ENCODE measurements at regions not wholly inside any gene's neighbourhood (a gene's known extent, or its start where the extent isn't known, plus 50 kb on each side); places are given as distances from the start of the nearest gene placed in this dataset.
"Not testable (repeated sequence)": the region's sequence is repeated elsewhere in the genome, so short reads cannot be mapped to it uniquely, and the experiment has no call there.

DNA sequence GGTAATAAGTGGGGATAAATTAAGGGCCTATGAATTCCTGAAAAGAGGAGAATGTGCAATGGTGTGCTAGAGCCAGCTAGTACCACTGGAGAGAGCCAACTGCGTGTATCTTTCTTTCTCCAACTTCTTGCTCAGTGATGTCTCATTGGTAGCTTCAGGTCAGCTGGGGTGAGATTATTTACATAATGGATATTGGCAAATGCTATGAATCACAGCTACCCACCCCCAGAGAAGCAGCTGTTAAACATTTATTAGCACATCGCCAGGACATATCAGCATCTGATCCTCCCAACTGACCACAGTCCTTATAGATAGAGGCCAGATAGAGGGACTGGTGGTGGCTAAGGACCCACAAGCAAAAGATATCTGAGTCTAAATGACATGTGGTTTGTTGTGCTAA lies 421.3 kb downstream of the ACTL7B start:
- DNase-seq (ENCODE audit: low spot score) = no peak
- TF ChIP-seq, protein P1, sequence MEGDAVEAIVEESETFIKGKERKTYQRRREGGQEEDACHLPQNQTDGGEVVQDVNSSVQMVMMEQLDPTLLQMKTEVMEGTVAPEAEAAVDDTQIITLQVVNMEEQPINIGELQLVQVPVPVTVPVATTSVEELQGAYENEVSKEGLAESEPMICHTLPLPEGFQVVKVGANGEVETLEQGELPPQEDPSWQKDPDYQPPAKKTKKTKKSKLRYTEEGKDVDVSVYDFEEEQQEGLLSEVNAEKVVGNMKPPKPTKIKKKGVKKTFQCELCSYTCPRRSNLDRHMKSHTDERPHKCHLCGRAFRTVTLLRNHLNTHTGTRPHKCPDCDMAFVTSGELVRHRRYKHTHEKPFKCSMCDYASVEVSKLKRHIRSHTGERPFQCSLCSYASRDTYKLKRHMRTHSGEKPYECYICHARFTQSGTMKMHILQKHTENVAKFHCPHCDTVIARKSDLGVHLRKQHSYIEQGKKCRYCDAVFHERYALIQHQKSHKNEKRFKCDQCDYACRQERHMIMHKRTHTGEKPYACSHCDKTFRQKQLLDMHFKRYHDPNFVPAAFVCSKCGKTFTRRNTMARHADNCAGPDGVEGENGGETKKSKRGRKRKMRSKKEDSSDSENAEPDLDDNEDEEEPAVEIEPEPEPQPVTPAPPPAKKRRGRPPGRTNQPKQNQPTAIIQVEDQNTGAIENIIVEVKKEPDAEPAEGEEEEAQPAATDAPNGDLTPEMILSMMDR (IDR thresholded peaks at IDR 0.05; ENCODE audit: extremely low read depth, missing control alignments) = no peak

DNA sequence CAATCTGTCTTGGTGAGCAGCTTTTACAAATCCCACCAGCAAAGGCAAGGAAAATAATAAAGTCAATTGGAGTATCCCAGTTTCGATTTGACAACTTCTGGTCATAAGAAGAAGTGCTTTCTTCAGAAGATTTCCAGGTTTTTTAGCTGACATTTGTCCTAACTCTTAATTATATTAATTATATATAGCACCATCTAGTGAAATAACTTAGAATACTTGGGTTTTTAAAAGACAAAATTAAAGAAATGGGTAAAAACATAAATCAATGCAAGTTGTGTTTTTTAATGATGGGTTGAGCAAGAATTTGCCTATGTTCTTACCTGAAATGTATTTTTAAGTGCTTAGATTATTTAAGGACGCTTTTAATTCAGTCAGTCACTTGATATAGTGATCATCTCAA lies 421.8 kb downstream of the ACTL7B start:
- no peak for DNase-seq (ENCODE audit: low spot score)
- TF ChIP-seq, protein P1 (IDR thresholded peaks at IDR 0.05; ENCODE audit: extremely low read depth, missing control alignments) = no peak

DNA sequence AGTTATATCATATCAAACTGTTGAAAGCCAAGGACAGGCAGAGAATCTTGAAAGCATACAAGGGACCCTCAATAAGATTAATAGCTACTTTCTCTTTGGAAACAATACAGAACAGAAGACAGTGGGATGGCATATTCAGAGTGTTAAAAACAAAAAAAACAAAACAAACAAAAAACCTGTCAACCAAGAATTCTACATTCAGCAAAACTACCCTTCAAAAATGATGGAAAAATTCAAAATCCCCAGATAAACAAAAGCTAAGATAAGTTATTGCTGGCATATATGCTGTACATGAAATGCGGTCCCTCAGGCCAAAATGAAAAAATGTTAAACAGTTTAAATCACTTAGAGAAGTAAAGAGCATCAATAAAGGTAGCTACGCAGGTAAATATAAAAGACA lies 425.1 kb downstream of the ACTL7B start:
- no peak for DNase-seq (ENCODE audit: low spot score)
- TF ChIP-seq, protein P1 (IDR thresholded peaks at IDR 0.05; ENCODE audit: extremely low read depth, missing control alignments) = no peak

DNA sequence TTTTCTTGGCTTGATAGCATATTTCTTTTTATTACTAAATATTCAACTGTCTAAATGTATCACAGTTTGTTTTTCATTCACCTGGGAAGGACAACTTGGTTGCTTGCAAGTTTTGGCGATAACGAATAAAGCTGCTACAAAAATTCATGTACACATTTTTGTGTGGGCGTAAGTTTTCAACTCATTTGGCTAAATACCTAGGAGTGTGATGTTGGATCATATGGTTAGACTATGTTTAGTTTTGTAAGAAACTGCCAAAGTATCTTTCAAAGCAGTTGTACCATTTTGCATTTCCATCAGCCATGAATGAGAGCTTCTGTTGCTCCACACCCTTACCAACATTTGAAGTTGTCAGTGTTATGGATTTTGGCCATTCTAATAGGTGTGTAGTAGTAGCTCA lies 428.0 kb downstream of the ACTL7B start:
- DNase-seq (ENCODE audit: low spot score) = no peak
- TF ChIP-seq, protein P1 (IDR thresholded peaks at IDR 0.05; ENCODE audit: extremely low read depth, missing control alignments) = no peak

DNA sequence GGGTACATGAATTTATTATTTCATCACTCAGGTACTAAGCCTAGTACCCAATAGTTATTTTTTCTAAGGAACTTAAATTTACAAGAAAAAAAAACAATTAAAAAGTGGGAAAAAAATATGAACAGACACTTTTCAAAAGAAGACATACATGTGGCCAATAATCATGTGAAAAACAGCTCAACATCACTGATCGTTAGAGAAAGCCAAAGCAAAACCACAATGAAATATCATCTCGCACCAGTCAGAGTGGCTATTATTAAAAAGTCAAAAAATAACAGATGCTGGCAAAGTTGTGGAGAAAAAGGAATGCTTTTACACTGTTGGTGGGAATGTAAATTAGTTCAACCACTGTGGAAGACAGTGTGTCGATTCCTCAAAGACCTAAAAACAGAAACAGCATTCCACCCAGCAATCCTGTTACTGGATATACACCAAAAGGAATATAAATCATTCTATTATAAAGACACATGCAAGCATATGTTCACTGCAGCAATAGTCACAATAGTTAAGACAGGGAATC lies 429.3 kb downstream of the ACTL7B start:
- DNase-seq (ENCODE audit: low spot score) = not testable (repeated sequence)

DNA sequence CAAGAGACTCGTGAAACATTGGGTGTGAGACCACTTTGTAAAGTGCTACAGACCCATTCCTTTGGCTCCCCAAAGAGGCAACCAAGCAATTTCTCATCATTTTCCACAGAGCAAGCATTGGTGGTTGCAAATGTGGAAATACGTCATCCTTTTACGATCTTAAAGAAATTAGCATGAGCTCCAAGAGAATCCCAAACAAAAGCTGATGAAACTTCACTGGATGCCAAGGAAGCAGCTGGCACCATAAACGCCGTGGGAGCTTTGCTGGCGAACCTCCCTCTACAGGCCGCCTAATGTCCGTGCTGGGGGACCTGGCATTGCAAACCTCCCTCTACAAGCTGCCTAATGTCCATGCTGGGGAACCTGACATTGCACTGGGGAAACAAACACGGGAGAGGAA lies 432.4 kb downstream of the ACTL7B start:
- DNase-seq (ENCODE audit: low spot score) = no peak
- TF ChIP-seq, protein P1 (IDR thresholded peaks at IDR 0.05; ENCODE audit: extremely low read depth, missing control alignments) = no peak

DNA sequence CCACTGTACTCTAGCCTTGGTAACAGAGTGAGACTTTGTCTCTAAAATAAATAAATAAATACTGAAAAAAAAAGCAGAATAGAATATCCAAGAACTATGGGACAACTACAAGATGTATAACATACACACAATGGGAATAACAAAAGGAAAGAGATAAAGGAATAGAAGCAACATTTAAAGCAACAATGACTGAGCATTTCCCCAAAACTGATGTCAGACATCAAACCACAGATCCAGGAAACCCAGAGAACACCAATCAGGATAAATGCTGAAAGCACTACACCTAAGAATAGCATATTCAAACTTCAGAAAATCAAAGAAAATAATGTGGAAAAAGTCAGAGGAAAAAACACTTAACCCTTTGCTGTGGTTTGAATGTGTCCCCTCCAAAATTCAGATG lies 436.4 kb downstream of the ACTL7B start:
- TF ChIP-seq, protein P1 (IDR thresholded peaks at IDR 0.05; ENCODE audit: extremely low read depth, missing control alignments) = no peak
- DNase-seq (ENCODE audit: low spot score) = no peak

DNA sequence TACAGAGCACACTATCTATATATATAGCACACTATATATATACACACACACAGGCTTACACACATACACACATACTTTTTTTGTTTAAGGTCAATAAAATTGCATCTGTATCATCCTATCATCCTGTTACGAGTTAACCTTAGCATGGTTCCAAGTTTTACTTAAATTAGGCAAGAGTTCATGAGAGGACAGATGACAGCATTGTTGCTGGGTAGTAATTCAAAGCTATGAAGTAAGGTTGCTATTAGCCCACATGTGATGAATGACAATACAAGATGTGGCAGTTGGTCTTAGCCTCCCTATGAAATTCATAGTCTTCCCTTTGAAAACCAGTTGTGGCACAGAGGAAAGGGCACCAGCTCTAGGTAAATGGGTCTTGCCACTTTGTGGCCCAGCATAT lies 438.1 kb downstream of the ACTL7B start:
- no peak for DNase-seq (ENCODE audit: low spot score)
- TF ChIP-seq, protein P1 (IDR thresholded peaks at IDR 0.05; ENCODE audit: extremely low read depth, missing control alignments) = no peak
